ENCODE measurements at regions not wholly inside any gene's neighbourhood (a gene's known extent, or its start where the extent isn't known, plus 50 kb on each side); places are given as distances from the start of the nearest gene placed in this dataset.

GRCh38 chr12:40616383-40616915 lies 75.8 kb upstream of the CNTN1 start:
- TF ChIP-seq CTCF (IDR thresholded peaks at IDR 0.05): no peak
- no peak for TF ChIP-seq POLR2A (IDR thresholded peaks at IDR 0.05)

Data from body of pancreas (tissue), 4 donors.